MCF 10A (cell line): ENCODE measurements at regions not wholly inside any gene's neighbourhood (a gene's known extent, or its start where the extent isn't known, plus 50 kb on each side); places are given as distances from the start of the nearest gene placed in this dataset.

Source experiments
- BruUV-seq: library from RNA; stranded (reverse); fragments of 400-500 nt; replicated peaks from 2 replicates; lab custom pipeline; 2021; lab: Mats Ljungman, UMichigan
- CTCF ChIA-PET: fragments of 300-600 bp; sonication (Branson Sonifier 250); formaldehyde crosslinking; extraction: SDS; loops from one replicate; lab custom pipeline; 2021; ENCODE audit warnings: antibody characterized with exemption, inconsistent platforms; lab: Yijun Ruan, JAX
- POLR2A ChIA-PET: fragments of 300-600, 350-650 bp; sonication (Branson Sonifier 250); formaldehyde crosslinking; extraction: SDS; loops from one replicate; lab custom pipeline; 2020; ENCODE audit warnings: antibody characterized with exemption, inconsistent platforms; lab: Yijun Ruan, JAX
- DNase-seq: peaks from one replicate; pipeline ENCODE4 v3.0.0-alpha.2; 2018; ENCODE audit not compliant: unreplicated experiment
- H3K27ac Mint-ChIP-seq: one replicate; pipeline ENCODE4 v1.8.0; 2022; ENCODE audit warnings: mild to moderate bottlenecking, low read depth, mixed read lengths; ENCODE audit not compliant: unreplicated experiment
- H3K27me3 Mint-ChIP-seq: one replicate; pipeline ENCODE4 v1.8.0; 2022; ENCODE audit warnings: mixed read lengths; ENCODE audit not compliant: insufficient read depth, unreplicated experiment
- H3K36me3 Mint-ChIP-seq: one replicate; pipeline ENCODE4 v1.8.0; 2022; ENCODE audit warnings: mild to moderate bottlenecking, moderate library complexity, mixed read lengths; ENCODE audit not compliant: insufficient read depth, unreplicated experiment
- H3K4me1 Mint-ChIP-seq: one replicate; pipeline ENCODE4 v1.8.0; 2022; ENCODE audit warnings: mixed read lengths; ENCODE audit not compliant: insufficient read depth, unreplicated experiment
- H3K4me3 Mint-ChIP-seq: one replicate; pipeline ENCODE4 v1.8.0; 2022; ENCODE audit warnings: mild to moderate bottlenecking, moderate library complexity, mixed read lengths; ENCODE audit not compliant: unreplicated experiment
- H3K9me3 Mint-ChIP-seq: one replicate; pipeline ENCODE4 v1.8.0; 2022; ENCODE audit warnings: mixed read lengths; ENCODE audit not compliant: unreplicated experiment
- CTCF ChIP-seq: fragments of 200-600 bp; IDR thresholded peaks from one replicate; pipeline ENCODE4 v1.8.0; 2022; ENCODE audit warnings: antibody characterized with exemption, mild to moderate bottlenecking; ENCODE audit not compliant: unreplicated experiment
- intact Hi-C: fragments of 100-400 bp; cut with micrococcal nuclease; formaldehyde crosslinking; loops from 2 replicates; pipeline ENCODE4 v1.14.1; 2022

- H3K27me3 Mint-ChIP-seq: peaks cover 31% of the 10 kb centered on the region
- no peaks in the 10 kb centered on the region for H3K9me3 Mint-ChIP-seq
- no peak overlapping the region for H3K27ac Mint-ChIP-seq
- DNase-seq: peak; percentile 64
- peaks cover 6% of the 10 kb centered on the region for H3K4me1 Mint-ChIP-seq
- BruUV-seq: no TSS peak
- ChIA-PET CTCF (interaction anchor here (0.6 to 1.2 kb wide), 2 partner anchors 101 to 382 kb away, joined by 3 read pairs; no protein-coding TSS in a partner anchor), POLR2A (interaction anchor here (0.6 kb wide), 1 partner anchor 47 kb away, joined by 3 read pairs; no protein-coding TSS in a partner anchor)
- intact Hi-C loops: no loop called here
- no peak overlapping the region for H3K4me3 Mint-ChIP-seq
- H3K36me3 Mint-ChIP-seq: no peaks in the 10 kb centered on the region
- no peak for TF ChIP-seq CTCF
These were observed 96.2 kb downstream of the VIP start for GRCh38 chr6:152846825-152847224.

GRCh38 chr6:152848919-152849318 lies 98.3 kb downstream of the VIP start:
- Mint-ChIP-seq H3K9me3 (no peaks in the 10 kb centered on the region), H3K4me3 (no peak overlapping the region), H3K4me1 (peaks cover 6% of the 10 kb centered on the region), H3K27me3 (peaks cover 38% of the 10 kb centered on the region), H3K36me3 (no peaks in the 10 kb centered on the region), H3K27ac (no peak overlapping the region)
- intact Hi-C loops: no loop called here
- no peak for TF ChIP-seq CTCF
- no TSS peak for BruUV-seq
- DNase-seq: no peak
- ChIA-PET POLR2A (interaction anchor here (0.6 to 0.7 kb wide), 2 partner anchors 39 to 152 kb away, joined by 3 read pairs; no protein-coding TSS in a partner anchor), CTCF (interaction anchor here (0.6 to 1.2 kb wide), 3 partner anchors 11 to 105 kb away, joined by 3 read pairs; no protein-coding TSS in a partner anchor)

GRCh38 chr6:152854086-152854795 lies 103.6 kb downstream of the VIP start:
- intact Hi-C loops: no loop called here
- H3K4me1 Mint-ChIP-seq: no peaks in the 10 kb centered on the region
- DNase-seq: no peak
- peaks cover 90% of the 10 kb centered on the region for H3K27me3 Mint-ChIP-seq
- H3K27ac Mint-ChIP-seq: no peak overlapping the region
- ChIA-PET POLR2A (no interaction called here), CTCF (interaction anchor here (1.2 kb wide), 1 partner anchor 44 kb away, joined by 4 read pairs; no protein-coding TSS in a partner anchor)
- no peaks in the 10 kb centered on the region for H3K36me3 Mint-ChIP-seq
- no TSS peak for BruUV-seq
- no peak overlapping the region for H3K4me3 Mint-ChIP-seq
- H3K9me3 Mint-ChIP-seq: no peaks in the 10 kb centered on the region
- no peak for TF ChIP-seq CTCF

- no peak overlapping the region for H3K4me3 Mint-ChIP-seq
- no peaks in the 10 kb centered on the region for H3K36me3 Mint-ChIP-seq
- BruUV-seq: no TSS peak
- no peaks in the 10 kb centered on the region for H3K4me1 Mint-ChIP-seq
- POLR2A ChIA-PET: interaction anchor here (0.6 to 0.8 kb wide), 2 partner anchors 15 to 123 kb away, joined by 3 to 4 read pairs; no protein-coding TSS in a partner anchor
- peaks cover 99% of the 10 kb centered on the region for H3K27me3 Mint-ChIP-seq
- no peaks in the 10 kb centered on the region for H3K9me3 Mint-ChIP-seq
- no peak for DNase-seq
- intact Hi-C loops: no loop called here
- CTCF ChIA-PET: interaction anchor here (4.5 kb wide), 1 partner anchor 90 kb away, joined by 25 read pairs; no protein-coding TSS in a partner anchor
- H3K27ac Mint-ChIP-seq: no peak overlapping the region
- no peak for TF ChIP-seq CTCF
These were observed 107.5 kb downstream of the VIP start for GRCh38 chr6:152858141-152858540.
